HCT116 (cell line): ENCODE measurements at regions not wholly inside any gene's neighbourhood (a gene's known extent, or its start where the extent isn't known, plus 50 kb on each side); places are given as distances from the start of the nearest gene placed in this dataset.

Experiments
- ATAC-seq: fragments of 200-7000 bp; cut with Tn5 transposase; 2 replicates; pipeline ENCODE4 v1.9.1; 2020; ENCODE audit warnings: mild to moderate bottlenecking, moderate library complexity
- BruUV-seq: library from RNA; stranded (reverse); fragments of 400-500 nt; replicated peaks from 2 replicates; lab custom pipeline; 2021; lab: Mats Ljungman, UMichigan
- CTCF ChIA-PET: fragments of 300-600 bp; sonication (Branson Sonifier 250); formaldehyde crosslinking; loops from one replicate; lab custom pipeline; 2021; ENCODE audit warnings: antibody characterized with exemption; lab: Charles Lee
- POLR2A ChIA-PET: fragments of 300-600, 350-600 bp; sonication (Branson Sonifier 250); formaldehyde crosslinking; loops from one replicate; lab custom pipeline; 2021; ENCODE audit warnings: antibody characterized with exemption; lab: Charles Lee
- RAD21 ChIA-PET, 2 experiments: fragments of 300-600 bp; sonication (Branson Sonifier 250); formaldehyde crosslinking; loops; one replicate each; lab custom pipeline; 2023; ENCODE audit warnings: low total read pairs in 2 of 2; ENCODE audit not compliant: uncharacterized antibody in 2 of 2, unreplicated experiment in 2 of 2, low non-redundant PET in 1 of 2; lab: Charles Lee
- DNase-seq: peaks from one replicate; pipeline ENCODE4 v3.0.0-alpha.2; 2010; ENCODE audit warnings: low read depth, low spot score
- H2AFZ ChIP-seq: fragments of 200-600 bp; shearing (Covaris generic), sonication (generic); 2 replicates; pipeline ENCODE4 v1.6.1; 2017; ENCODE audit warnings: low read depth, mixed run types, mixed read lengths, antibody characterized with exemption, low read length; ENCODE audit not compliant: poor library complexity, severe bottlenecking
- H3K27ac ChIP-seq: 2 replicates; pipeline ENCODE4 v1.5.1; 2012; ENCODE audit warnings: low read depth, low read length
- H3K27me3 ChIP-seq: fragments of 200-600 bp; sonication (generic); 2 replicates; pipeline ENCODE4 v1.6.1; 2016; ENCODE audit warnings: mixed run types, low read length, mixed read lengths; ENCODE audit not compliant: insufficient read depth
- H3K36me3 ChIP-seq, 2 experiments: fragments of 200-500 bp in 1 of 2; fragments of 200-600 bp in 1 of 2; sonication (Bioruptor generic) in 1 of 2; sonication (generic) in 1 of 2; 2 replicates each; pipeline versions ENCODE4 v1.5.1 to v1.6.1; 2014 to 2016; ENCODE audit warnings: low read length in 2 of 2, inconsistent platforms in 1 of 2, mixed read lengths in 1 of 2, mixed run types in 1 of 2; ENCODE audit not compliant: insufficient read depth in 2 of 2, control insufficient read depth in 1 of 2
- H3K4me1 ChIP-seq, 2 experiments: fragments of 200-600 bp in 1 of 2; sonication (generic) in 1 of 2; 2 replicates each; pipeline versions ENCODE4 v1.5.1 to v1.6.1; 2012 to 2017; ENCODE audit warnings: low read length in 2 of 2, inconsistent platforms in 1 of 2, mild to moderate bottlenecking in 1 of 2, mixed read lengths in 1 of 2, mixed run types in 1 of 2, moderate library complexity in 1 of 2; ENCODE audit not compliant: insufficient read depth in 2 of 2, control insufficient read depth in 1 of 2
- H3K4me2 ChIP-seq: fragments of 200-600 bp; sonication (generic); 2 replicates; pipeline ENCODE4 v1.6.1; 2017; ENCODE audit warnings: mixed run types, low read length, mixed read lengths
- H3K4me3 ChIP-seq, 2 experiments: fragments of 200-600 bp in 1 of 2; sonication (generic) in 1 of 2; replicated peaks in 1 of 2; 2 replicates each; pipeline ENCODE4 v1.5.1; 2011 to 2016; ENCODE audit warnings: low read length in 2 of 2, control low read depth in 1 of 2, low read depth in 1 of 2, mild to moderate bottlenecking in 1 of 2, mixed read lengths in 1 of 2, mixed run types in 1 of 2
- H3K79me2 ChIP-seq: fragments of 200-600 bp; sonication (generic); 2 replicates; pipeline ENCODE4 v1.6.1; 2017; ENCODE audit warnings: mild to moderate bottlenecking, mixed run types, low read length, moderate library complexity, mixed read lengths; ENCODE audit not compliant: insufficient read depth
- H3K9ac ChIP-seq: fragments of 200-600 bp; sonication (generic); 2 replicates; pipeline ENCODE4 v1.6.1; 2016; ENCODE audit warnings: low read length, mixed read lengths
- H3K9me2 ChIP-seq: fragments of 200-600 bp; sonication (generic), shearing (Covaris generic); 2 replicates; pipeline ENCODE4 v1.6.1; 2017; ENCODE audit warnings: mixed run types, mild to moderate bottlenecking, moderate library complexity; ENCODE audit not compliant: insufficient read depth
- H3K9me3 ChIP-seq, 2 experiments: fragments of 200-500 bp in 1 of 2; fragments of 200-600 bp in 1 of 2; sonication (Bioruptor generic) in 1 of 2; sonication (generic) in 1 of 2; 2 replicates each; pipeline ENCODE4 v1.6.1; 2014 to 2017; ENCODE audit warnings: low read length in 2 of 2, mixed read lengths in 2 of 2, inconsistent platforms in 1 of 2, low read depth in 1 of 2, mild to moderate bottlenecking in 1 of 2, mixed run types in 1 of 2, moderate library complexity in 1 of 2; ENCODE audit not compliant: control insufficient read depth in 1 of 2, insufficient read depth in 1 of 2
- H4K20me1 ChIP-seq: fragments of 200-600 bp; sonication (generic), shearing (Covaris generic); 2 replicates; pipeline ENCODE4 v1.6.1; 2017; ENCODE audit warnings: mixed run types, mild to moderate bottlenecking, moderate library complexity; ENCODE audit not compliant: insufficient read depth
- ATF3 ChIP-seq: IDR thresholded peaks from 2 replicates; pipeline ENCODE4 v1.6.1; 2012
- EGR1 ChIP-seq: IDR thresholded peaks from 2 replicates; pipeline ENCODE4 v1.6.1; 2012; ENCODE audit warnings: low read depth
- EZH2 ChIP-seq: fragments of 200-600 bp; sonication (generic); IDR thresholded peaks from 2 replicates; pipeline ENCODE4 v1.6.1; 2017; ENCODE audit warnings: antibody characterized with exemption, mixed run types
- JUND ChIP-seq: IDR thresholded peaks from 2 replicates; pipeline ENCODE4 v1.6.1; 2012
- MAX ChIP-seq: IDR thresholded peaks from 2 replicates; pipeline ENCODE4 v1.6.1; 2012
- POLR2A ChIP-seq: IDR thresholded peaks from 2 replicates; pipeline ENCODE4 v1.7.0; 2011; ENCODE audit warnings: borderline replicate concordance; ENCODE audit not compliant: insufficient read depth, insufficient read length; ENCODE audit errors: extremely low read depth
- POLR2AphosphoS5 ChIP-seq: IDR thresholded peaks from 2 replicates; pipeline ENCODE4 v1.6.1; 2011; ENCODE audit warnings: mild to moderate bottlenecking, low read depth, low read length, moderate library complexity
- SIN3A ChIP-seq: IDR thresholded peaks from 2 replicates; pipeline ENCODE4 v1.6.1; 2012; ENCODE audit warnings: low read depth
- SP1 ChIP-seq: IDR thresholded peaks from 2 replicates; pipeline ENCODE4 v1.6.1; 2012; ENCODE audit warnings: low read depth
- SRF ChIP-seq: IDR thresholded peaks from 2 replicates; pipeline ENCODE4 v1.6.1; 2012; ENCODE audit warnings: low read depth
- YY1 ChIP-seq: IDR thresholded peaks from 2 replicates; pipeline ENCODE4 v1.6.1; 2011; ENCODE audit warnings: low read length, low read depth, moderate library complexity, mild to moderate bottlenecking; ENCODE audit not compliant: insufficient replicate concordance; ENCODE audit errors: extremely low read depth
- intact Hi-C: fragments of 100-400 bp; cut with micrococcal nuclease; formaldehyde crosslinking; loops from 2 replicates; pipeline ENCODE4 v1.10.0; 2022

- POLR2A ChIA-PET = no interaction called here
- H2AFZ ChIP-seq = no peak overlapping the region
- H3K36me3 ChIP-seq = no peaks in the 10 kb centered on the region
- CTCF ChIA-PET = interaction anchor here (1.4 kb wide), 1 partner anchor 123 kb away, joined by 4 read pairs; no protein-coding TSS in a partner anchor
- H3K27me3 ChIP-seq = no peaks in the 10 kb centered on the region
- RAD21 ChIA-PET = no interaction called here
- no peak overlapping the region for H3K27ac ChIP-seq
- no peak for ATAC-seq
- H3K4me1 ChIP-seq = no peaks in the 10 kb centered on the region
- no TSS peak for BruUV-seq
- H3K9me2 ChIP-seq = no peaks in the 10 kb centered on the region
- H3K4me2 ChIP-seq = no peak overlapping the region
- no peaks in the 10 kb centered on the region for H3K9me3 ChIP-seq
- H3K4me3 ChIP-seq = no peak overlapping the region
- TF ChIP-seq EGR1 = no peak
- TF ChIP-seq EZH2 = no peak
- no peak for TF ChIP-seq POLR2AphosphoS5
- TF ChIP-seq SIN3A = no peak
- TF ChIP-seq MAX = no peak
- TF ChIP-seq JUND = no peak
- TF ChIP-seq POLR2A = no peak
- no peak for TF ChIP-seq YY1
- no peak for TF ChIP-seq SP1
- TF ChIP-seq, all 23 proteins: peak for 0
- H3K79me2 ChIP-seq = no peaks in the 10 kb centered on the region
- H3K9ac ChIP-seq = no peak overlapping the region
- intact Hi-C loops = no loop called here
- DNase-seq = no peak
- H4K20me1 ChIP-seq = no peaks in the 10 kb centered on the region
These were observed 193.7 kb downstream of the ZIC5 start for GRCh38 chr13:99777873-99778272.

GRCh38 chr13:99774644-99775043 is 196.9 kb downstream of the ZIC5 start:
- CTCF ChIA-PET = no interaction called here
- ATAC-seq (no peak), DNase-seq (no peak)
- Histone ChIP-seq H3K27ac (no peak overlapping the region), H3K36me3 (no peaks in the 10 kb centered on the region), H4K20me1 (no peaks in the 10 kb centered on the region), H3K9ac (no peak overlapping the region), H3K9me3 (no peaks in the 10 kb centered on the region), H3K4me2 (no peak overlapping the region), H3K27me3 (no peaks in the 10 kb centered on the region), H3K4me3 (no peak overlapping the region), H3K9me2 (no peaks in the 10 kb centered on the region), H3K4me1 (no peaks in the 10 kb centered on the region), H2AFZ (no peak overlapping the region), H3K79me2 (no peaks in the 10 kb centered on the region)
- intact Hi-C loops = no loop called here
- BruUV-seq = no TSS peak
- POLR2A ChIA-PET = no interaction called here
- RAD21 ChIA-PET = no interaction called here
- TF ChIP-seq SRF = no peak
- no peak for TF ChIP-seq ATF3
